ENCODE measurements at regions not wholly inside any gene's neighbourhood (a gene's known extent, or its start where the extent isn't known, plus 50 kb on each side); places are given as distances from the start of the nearest gene placed in this dataset.
A peak's percentile ranks its signal among the peaks of the same experiment; 100 is the strongest.
"Not testable (repeated sequence)": the region's sequence is repeated elsewhere in the genome, so short reads cannot be mapped to it uniquely, and the experiment has no call there.

DNA sequence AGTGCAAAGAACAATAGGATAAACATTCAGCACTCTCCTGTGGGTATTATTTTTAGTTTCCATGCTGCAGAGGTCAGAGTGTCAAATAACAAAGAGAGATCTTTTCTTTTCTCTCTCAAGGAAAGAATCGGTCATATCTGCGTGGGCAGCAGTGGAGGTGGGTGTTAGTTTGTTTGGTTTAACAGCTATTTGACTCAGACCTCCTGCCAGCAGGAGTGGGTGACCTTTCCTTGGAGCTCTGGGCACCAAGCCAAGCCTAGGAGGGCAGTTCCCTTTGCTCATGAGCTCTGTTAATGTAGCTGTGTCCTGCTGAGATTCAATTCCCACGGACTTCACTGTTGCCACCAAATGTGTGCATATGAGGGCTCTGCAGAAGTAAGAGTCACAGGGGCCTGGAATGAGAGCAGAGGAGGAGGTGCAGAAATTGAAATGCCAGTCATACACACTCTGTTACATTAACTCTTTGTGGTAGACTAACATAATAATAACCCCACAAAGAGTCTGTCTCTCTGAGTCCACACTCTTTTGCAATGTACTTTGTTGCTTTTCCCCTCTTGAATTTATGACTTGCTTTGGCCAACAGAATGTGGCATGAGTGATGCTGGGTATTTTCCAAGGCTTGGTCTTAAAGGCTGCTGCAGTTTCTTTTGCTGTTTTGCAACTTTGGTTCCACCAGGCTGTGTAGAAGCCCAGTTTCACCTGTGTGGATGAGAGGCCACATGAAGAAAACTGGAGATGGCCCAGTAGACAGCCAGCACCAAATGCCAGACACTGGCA lies 76.0 kb upstream of the GRK3 start:
- peak; percentile 40 for DNase-seq (ENCODE audit: low read depth)

DNA sequence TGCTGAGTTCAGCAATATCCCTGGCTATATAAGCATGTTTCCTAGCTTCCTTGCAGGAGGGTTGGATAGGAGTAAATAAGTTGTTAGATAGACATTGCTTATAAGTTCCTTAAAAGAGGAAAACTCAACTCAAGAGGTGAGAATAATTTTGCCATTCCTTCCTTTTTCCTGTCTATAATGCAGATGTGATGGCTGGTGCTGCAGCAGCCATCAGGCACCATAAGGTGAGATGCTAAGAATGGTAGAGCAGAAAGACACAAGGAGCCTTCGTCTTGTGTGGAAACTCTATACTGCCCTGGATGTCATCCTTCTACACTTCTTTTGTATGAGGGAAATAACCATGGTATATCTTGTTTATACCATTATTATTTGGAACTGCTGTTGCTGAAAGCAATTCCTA lies 74.5 kb upstream of the GRK3 start:
- DNase-seq (ENCODE audit: low read depth): no peak

DNA sequence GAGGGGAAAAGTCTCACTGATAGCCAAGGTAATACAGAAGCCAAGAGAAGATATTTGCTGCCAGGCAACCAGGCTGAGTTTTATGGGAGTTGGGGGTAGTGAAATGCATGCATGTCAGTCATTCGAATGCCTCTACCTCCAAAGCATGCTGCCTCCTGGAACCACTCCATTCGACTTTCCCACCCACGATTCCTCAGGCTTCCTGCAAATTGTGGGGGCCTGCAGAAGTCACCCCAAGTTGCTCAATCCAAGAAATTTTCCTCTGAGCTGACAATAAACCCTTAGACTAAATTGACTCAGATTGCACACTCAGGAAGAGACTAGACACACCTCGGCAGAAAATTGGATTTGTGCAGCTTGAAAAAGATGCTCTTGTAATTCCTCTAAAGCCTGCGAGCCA lies 73.6 kb upstream of the GRK3 start:
- no peak for DNase-seq (ENCODE audit: low read depth)

DNA sequence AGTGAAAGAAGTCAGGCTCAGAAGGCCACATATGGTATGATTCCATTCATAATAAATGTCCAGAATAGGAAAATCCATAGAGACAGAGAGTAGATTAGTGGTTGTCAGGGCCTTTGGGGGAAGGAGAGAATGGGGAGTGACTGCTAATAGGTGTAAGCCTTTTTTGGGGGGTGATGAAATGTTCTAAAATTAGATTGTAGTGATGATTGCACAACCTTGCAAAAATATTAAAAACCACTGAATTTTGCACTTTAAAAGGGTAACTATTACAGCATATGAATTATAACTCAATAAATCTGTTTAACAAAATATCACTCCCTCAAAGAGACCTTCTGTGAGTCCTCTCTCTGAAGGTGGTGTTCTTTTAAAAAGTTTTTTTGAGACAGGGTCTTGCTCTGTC lies 72.3 kb upstream of the GRK3 start:
- DNase-seq (ENCODE audit: low read depth): no peak

DNA sequence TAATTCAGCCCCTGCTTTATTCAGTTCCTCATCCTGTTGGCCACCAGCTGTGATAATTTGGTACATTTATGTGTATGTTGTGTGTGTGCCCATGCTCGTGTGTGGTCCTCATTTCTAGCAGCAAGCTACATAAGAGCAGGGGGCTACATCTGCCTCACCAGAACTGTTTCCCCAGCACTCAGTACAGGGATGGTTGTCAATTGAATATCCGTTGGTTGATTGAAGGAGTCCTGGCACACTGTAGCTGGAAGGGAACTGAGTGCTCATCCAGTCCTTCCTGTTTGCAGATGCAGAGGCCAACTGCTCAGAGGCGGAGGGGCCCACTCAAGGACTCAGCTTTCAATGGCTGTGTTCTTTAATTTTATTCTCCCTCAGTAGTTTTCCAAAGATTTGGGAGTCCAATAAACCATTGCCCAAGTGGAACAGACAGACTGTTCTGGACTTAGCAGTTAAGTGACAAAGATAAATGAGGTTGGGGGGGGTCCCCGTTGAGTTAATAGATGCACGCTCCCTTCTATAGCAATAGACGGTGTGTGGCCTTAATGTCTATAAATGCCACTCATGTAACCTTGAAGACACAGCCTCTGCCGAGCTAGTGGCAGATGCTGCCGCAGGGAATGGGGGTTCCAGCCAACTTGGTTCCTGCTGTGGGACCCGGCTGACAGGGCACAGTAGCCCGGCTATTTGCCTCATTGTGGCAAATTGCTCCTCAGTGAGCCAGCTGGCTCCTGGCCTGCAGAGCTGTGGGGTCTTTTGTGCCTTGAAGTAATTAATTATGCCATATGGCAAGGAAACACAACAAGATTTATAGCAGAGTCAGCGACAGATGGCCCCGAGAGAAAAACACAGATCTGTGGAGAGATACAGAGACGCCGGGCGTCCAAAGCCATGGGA lies 71.4 kb upstream of the GRK3 start:
- no peak for DNase-seq (ENCODE audit: low read depth)

DNA sequence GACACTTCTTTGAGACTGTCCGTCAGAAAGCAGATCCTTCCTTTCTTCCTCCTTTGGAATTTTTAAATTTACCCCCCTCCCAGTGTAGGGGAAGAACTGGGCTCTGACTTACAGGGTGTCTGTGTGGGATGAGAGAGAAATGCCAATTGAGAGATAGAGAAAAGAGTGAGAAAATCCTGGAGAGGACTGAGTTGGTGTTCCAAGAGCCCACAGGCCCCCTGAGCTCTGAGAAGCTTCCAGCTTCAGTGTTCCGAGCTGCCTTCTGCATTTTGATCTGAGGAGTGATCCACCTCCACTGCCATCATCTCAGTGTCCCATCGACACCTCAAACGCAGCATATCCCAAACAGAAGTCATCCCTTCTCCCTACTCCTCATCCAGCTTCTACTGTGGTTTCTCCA lies 70.7 kb upstream of the GRK3 start:
- DNase-seq (ENCODE audit: low read depth): no peak

DNA sequence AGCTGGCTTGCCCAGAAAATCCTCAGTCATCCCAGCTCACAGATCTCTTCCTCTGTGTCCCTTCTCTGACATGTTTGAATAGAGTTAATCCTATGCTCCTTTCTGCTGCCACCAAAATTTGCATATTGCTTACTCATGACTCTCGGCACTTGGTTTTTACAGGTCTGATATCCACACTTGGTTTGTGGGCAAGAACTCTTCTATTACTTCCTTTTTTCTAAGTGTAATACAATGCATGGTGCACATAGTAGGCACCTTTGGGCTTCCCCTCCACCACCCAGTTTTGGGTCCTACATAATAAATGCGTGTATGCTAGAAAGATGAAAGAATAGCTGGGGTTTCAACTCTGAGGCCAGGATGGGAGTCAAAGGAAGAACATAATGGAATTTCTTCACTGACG lies 69.7 kb upstream of the GRK3 start:
- no peak for DNase-seq (ENCODE audit: low read depth)

DNA sequence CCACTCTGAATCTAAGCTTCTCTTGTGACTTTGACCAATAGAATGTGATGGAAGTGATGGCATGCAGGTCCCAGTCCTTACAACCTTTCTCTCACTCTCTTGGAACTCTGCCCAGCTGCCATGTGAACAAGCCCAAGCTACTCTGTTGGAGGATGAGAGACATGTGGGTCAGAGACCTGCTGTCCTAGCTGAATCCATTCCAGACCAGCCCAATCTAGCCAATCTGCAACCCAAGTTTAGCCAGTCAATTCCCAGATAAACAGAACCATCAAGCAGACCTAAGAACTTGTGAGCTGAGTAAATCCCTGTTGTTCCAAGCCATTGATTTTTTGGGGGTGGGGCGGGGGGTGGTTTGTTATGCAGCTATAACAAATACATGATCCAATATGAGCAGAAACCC lies 69.2 kb upstream of the GRK3 start:
- no peak for DNase-seq (ENCODE audit: low read depth)

DNA sequence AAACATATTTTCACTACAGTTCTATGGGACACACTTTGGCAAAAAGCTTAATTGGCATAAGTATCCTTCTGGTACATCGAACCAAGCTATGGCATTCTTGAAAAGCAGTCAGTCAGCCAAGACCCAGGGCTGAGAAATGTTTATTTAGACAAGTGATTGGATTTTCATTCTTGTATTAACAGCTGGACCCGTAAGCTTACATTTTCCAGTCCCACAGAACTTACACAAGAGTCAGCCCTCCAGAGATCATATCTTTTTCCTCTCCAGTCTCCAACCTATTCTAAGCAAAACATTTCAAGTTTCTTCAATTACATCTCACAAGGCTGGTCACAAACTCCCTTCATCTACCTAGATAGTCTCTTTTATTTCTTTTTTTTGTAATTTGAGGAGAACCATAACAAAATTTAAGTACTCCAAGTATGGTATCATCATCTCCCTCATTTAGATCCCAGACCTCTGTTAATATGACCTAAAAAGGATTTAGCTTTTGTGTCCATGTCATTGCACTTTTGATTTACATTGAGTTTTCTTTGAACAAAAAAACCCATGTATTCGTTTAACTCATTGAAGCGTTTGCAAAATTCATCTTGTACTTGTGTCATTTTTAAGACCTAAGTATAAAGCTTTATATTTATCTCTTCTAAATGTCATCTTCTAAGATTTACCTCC lies 67.9 kb upstream of the GRK3 start:
- DNase-seq (ENCODE audit: low read depth): no peak

DNA sequence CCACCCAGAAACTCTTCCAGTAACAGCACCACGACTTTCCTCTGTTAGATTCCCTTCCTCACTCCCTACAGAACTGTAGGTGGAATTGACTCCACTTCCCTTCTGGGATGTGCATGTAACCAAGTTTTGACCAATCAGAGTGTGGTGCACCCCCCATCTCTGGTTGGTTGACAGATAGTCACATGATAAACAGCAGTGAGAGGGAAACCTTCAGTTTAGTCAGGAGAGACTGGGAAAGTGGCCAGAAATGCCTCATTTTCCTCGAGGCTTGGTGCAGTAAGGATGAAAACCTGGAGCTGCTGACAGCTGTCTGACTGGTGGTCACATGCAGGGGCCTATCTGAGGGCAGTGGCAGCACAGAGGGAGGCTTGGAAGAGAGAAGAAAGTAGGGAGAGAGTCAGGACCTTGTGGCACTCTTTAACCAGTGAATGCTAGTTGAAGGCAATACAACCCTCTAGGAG lies 67.3 kb upstream of the GRK3 start:
- DNase-seq (ENCODE audit: low read depth): no peak

DNA sequence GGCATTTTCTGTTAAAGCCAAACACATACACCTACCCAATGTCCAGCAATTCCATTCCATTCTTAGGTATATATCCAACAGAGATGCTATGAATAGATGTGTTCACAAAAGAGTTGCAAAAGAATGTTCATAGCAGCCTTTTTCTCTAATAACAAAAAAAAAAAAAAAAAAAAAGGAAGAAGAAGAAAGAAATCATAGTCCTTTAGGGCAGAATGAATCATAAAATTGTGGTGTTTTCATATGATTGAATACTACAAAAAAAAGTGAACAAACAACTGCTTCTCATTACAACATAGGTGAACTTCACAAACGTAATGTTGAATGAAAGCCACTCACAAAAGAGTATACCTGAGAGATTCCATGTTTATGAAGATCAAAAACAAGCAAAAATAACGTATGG lies 66.8 kb upstream of the GRK3 start:
- no peak for DNase-seq (ENCODE audit: low read depth)

DNA sequence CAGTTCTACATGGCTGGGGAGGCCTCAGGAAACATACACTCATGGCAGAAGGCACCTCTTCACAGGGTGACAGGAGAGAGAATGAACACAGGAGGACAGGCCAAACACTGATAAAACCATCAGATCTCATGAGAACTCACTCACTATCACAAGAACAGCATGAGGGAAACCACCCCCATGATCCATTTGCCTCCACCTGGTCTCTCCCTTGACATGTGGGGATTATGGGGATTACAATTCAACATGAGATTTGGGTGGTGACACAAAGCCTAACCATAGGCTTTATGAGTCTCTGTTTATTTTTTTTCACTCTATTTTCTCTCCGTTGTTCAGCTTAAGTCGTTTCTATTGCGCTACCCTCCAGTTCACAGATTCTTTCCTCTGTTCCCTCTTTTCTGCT lies 63.8 kb upstream of the GRK3 start:
- not testable (repeated sequence) for DNase-seq (ENCODE audit: low read depth)

DNA sequence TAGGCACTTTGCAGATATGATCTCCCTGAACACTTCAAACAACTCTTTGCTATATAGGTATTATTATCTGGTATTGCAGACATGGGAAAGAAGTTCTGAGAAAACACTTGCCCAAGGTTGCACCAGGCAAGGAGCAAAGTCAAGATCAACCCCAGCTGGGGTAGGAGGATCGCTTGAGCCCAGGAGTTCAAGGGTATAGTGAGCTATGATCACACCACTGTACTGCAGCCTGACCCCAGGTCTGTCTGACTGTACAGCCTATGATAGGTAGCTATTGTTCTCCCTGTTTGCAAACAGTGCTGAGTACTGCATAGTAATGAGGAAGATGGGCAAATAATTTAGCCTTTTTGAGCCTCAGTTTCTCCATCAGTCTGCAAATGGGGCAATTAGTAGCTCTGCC lies 60.5 kb upstream of the GRK3 start:
- DNase-seq (ENCODE audit: low read depth): not testable (repeated sequence)

DNA sequence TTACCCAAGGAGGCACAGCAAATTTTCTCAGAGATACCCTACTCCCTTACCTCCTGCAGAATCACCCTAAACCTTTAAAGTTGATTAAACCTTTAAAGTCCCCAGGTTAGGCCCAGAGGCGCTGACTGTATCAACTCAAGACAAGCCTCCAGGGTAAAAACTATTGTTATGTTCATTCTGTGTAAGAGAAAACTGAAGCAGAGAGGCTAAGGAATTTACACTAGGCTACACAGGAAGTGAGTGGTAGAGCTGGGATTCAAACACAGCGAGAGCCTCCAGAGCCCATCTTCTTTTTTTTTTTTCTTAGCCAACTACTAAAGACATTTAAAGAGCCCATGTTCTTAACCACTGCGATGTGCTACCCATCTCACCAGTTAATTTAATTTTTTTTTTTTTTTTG lies 56.3 kb upstream of the GRK3 start:
- DNase-seq (ENCODE audit: low read depth): no peak

DNA sequence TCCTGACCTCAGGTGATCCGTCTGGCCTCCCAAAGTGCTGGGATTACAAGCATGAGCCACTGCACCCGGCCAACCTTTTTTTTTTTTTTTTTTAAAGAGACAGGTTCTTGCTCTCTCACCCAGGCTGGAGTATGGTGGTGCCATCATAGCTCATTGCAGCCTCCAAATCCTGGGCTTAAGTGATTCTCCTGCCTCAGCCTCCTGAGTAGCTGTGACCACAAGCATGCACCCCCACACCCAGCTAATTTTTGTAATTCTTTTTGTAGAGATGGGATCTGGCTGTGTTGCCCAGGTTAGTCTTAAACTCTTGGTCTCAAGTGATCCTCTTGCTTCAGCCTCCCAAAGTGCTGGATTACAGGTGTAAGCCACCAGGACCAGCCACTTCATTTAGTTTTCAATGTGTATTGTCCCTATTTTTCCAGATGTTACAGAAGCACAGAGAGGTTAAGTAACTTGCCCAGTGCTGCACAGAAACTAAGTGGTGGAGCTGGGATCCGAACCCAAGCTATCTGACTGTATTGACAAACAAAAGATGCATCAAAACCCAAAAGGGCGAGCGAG lies 55.6 kb upstream of the GRK3 start:
- DNase-seq (ENCODE audit: low read depth): no peak

DNA sequence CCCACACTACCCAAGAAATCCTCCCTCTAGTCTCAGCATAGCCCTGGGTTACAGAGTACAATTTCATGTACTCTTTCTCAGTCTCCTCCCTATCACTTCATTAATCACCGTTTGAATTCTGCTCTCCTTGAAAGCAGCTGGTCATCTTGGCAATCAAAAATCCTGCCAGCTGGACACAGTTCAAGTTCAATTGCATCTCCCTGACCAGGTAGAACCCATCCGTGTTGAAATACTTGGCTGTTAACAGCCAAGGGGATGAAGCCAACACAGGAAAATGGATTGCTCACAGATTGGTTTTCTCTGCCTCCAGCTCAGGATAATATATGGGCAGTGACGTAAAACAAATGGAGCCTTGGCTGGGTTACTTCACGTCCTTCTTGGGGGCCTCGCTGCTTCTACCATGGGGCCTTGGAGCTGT lies 55.1 kb upstream of the GRK3 start:
- DNase-seq (ENCODE audit: low read depth): no peak

DNA sequence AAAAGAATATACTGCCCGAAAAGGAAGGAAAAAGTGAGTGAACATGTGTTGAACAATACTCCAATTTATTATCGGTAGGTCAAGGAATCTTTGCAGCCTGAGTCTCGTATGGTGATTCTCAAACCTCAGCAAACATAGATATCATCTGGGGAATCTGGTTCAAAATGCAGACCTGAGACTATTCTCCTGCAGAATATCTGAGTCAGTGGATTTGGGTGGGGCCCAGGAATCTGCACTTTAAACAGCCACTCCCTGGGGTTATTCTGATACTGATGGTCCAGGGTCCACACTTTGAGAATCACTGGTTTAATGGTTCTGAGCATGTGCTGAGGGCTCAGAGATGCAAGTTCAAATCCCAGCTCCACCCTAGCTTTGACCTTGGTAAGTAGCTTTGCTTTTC lies 53.6 kb upstream of the GRK3 start:
- no peak for DNase-seq (ENCODE audit: low read depth)

DNA sequence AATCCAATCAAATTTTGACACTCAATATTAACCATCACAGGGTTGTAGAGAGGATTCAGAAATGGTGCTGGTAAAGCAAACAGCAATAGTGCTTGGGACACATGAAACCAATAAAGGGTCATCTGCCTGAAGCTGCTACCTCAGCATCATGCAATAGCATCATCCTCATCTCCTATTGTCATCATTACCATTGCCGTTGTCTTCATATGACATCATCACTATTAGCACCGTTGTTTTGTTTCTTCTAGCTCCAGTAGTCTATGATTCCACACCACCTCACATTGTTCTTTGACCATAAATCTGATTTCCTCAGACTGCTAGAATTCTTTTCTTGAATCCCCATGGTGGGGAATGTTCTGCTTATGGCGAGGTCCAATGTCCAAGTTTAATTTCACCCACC lies 52.8 kb upstream of the GRK3 start:
- no peak for DNase-seq (ENCODE audit: low read depth)

DNA sequence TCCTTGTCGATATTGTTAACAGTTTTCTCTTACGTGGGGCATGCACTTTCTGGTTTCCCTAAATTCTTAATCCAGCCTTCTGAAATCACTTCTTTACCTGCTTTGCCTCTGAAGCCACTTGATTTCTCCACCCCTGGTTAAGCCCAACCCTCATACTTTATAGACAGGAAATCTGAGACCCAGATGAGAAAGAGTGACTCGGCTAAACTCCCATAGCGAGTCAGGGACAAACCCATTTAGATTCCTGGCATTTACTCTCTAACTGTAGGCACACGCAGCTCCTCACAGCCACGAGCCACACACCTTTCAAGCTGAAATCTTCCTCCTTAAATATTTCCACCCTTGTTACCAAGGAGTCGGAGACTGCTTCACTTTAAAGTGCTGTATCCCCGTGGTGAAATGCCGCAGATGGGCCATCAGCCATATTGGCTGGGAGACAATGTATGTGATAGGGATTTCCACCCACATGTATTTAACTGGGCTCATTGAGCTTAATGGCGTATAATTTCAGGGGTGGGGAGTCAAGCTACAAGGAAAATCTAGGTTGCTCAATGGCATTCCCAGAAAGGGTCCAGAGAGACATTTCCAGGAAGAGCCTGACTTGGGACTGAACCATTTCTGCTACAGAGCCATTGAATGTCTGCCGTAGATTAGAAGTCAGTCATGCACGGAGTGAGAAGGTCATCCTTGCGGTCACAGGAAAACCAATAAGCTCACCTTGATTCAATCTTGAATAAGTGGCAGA lies 49.9 kb upstream of the GRK3 start:
- DNase-seq (ENCODE audit: low read depth): no peak
